DMS 273 treated with DMSO at 0.1 percent for 48 hours (cell line): ENCODE measurements at regions not wholly inside any gene's neighbourhood (a gene's known extent, or its start where the extent isn't known, plus 50 kb on each side); places are given as distances from the start of the nearest gene placed in this dataset.

Source experiments
- DNase-seq: peaks from one replicate; lab custom pipeline; 2025; lab: John Stamatoyannopoulos, UW

DNA sequence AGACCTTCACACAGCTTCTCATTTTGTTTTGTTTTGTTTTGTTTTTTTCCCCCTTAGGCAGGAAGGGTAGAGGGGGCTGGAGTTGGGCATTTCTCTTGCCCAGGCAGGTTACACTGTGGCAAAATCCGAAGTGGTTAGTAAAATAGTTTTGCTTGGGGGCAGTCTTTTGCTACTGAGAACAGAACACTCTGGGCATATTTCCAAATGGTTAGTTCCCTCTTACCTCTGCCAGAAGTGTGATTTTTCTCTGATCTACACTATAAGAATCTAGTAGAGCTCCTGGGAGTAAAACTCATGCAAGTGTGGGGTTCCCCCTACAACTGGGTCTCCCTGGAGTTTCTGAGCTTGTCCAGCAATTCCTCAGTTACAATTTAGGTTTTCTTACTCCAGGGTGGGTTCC is 61.7 kb downstream of the NPS start:
- DNase-seq: no peak

DNA sequence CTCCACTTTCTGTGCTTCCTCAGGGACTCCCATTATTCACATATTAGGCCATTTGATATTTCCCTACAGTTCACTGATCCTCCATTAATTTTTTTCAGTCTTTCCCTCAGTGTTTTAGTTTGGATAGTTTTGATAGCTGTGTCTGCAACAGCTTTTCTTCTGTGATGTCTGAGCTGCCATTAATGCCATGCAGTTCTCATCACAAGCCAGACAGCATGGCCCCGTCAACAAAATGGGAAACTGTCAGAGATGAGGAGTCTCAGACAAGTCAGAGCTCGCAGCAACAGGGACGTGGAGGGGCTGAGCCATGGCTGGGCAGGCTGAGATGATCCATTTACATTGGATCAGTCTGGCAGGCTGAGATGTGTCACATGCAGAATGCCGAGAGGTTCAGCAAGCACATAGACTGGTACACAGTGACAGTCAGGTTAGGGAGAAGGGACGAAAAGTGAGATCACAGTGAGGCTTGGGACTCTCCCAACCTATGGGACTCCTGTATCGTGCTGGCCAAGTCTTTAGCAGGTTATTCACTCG is 65.4 kb downstream of the NPS start:
- no peak for DNase-seq

GRCh38 chr10:127618797-127619196 is 69.7 kb downstream of the NPS start:
- DNase-seq: no peak

DNA sequence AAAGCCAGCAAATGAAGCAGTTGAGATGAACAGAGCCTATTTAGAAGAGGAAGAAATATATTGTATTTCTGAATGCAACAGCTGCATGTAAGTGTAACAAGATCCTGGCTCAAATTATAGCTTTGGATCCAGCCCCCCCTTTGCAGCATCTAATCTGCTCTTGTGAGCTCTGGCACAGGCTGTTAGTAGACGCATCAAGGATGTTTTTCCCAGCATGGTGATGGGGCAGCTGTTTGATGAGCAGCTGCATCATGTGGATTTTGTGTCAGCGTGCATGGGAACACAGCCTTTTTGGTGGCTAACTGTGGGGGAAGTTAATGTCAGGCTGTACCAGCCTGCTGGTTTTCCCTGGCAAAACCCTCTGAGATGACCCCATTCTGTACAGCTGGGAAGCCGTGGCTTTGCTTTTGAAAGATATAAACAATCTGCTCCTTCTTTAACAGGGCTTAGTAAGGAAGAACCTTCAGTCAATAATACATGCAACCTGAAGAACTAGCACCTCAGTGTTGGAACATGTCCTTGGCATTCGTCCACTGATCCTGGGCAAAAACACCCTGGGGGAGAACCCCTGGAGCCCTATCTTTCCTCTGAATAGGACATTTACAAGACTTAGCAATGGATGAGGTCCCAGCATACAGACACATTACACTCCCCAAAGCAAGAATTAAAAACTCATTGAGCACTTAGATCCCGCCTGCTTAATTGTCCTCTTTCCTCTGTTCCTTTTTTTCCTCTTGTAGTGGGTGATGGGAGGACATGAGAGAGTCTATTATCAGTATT is 70.6 kb downstream of the NPS start:
- no peak for DNase-seq

- DNase-seq: no peak
Observed at GRCh38 chr10:127635882-127636281, 86.8 kb downstream of the NPS start.

GRCh38 chr10:127648885-127649284 is 88.1 kb upstream of the FOXI2 start:
- DNase-seq: no peak

GRCh38 chr10:127649642-127650041 is 87.3 kb upstream of the FOXI2 start:
- DNase-seq: no peak

DNA sequence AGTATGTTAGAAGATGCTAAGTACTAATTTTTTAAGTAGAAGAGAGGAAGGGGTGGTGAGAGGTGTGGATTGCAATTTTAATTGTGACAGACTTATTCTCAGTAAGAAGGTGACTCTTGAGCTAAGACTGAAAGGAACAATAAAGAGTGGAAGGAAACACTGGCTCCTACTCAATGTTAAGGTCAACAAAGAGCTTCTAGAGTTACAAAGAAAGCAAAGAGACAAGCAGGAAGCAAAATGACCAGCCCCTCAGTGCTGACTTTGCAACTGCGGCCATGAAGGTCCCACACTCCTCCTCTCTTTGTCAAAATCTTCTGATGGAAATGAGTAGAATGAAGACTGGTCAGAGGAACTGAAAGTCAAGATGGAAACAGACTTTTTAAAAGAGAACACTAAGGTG is 79.9 kb upstream of the FOXI2 start:
- no peak for DNase-seq

DNA sequence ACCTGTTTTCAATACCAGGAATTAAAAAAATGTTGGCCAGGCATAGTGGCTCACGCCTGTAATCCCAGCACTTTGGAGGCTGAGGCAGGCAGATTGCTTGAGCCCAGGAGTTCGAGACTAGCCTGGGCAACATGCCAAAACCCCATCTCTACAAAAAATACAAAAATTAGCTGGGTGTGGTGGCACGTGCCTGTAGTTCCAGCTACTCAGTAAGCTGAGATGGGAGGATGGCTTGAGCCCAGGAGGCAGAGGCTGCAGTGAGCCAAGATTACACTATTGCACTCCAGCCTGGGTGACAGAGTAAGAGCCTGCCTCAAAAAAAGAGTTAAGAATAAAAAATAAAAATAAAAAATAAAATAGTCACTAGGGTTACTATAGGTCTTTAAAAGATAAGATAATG is 60.6 kb upstream of the FOXI2 start:
- peak; percentile 4 for DNase-seq

DNA sequence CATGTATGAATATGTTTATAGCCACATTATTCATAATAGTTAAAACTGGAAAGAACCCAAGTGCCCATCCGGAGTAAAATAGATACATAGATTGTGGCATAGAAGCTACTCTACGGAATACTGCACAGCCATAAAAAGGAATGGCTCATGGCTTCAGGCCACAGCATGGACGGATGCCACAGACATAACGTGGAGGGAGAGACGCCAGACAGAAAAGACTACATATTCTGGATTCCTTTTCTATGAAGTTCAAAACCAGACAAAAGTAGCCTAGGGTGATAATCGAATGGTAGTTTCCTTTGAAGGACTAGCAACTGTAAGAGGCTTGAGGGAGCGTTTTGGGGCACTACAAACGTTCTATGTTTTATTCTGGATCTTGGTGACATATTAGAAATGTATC is 58.9 kb upstream of the FOXI2 start:
- DNase-seq: no peak

DNA sequence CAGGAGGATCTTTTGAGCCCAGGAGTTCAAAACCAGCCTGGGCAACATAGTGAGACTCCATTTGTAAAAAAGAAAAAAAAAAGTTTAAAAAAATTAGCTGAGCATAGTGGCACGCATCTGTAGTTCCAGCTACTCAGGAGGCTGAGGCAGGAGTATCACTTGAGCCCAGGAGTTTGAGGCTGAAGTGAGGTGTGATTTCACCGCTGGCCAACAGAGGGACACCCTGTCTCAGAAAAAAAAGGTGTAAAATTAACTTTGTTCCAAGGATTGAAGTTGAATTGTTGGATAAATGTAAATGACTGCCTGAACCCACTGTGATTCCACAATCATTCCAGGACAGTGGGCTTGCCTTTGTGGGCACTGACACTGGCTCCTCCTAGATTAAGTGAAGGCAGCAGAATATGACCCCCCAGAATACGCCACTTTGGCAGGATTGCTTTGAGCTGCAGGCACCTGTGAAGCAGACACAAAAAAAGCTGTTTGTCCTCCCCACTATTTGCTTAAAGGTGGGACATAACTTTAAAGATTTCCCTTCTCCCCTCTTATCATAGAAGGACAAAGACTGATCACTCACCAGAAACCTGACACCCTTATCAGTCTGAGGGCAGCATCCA is 57.2 kb upstream of the FOXI2 start:
- no peak for DNase-seq
